BJ (cell line): ENCODE measurements at regions not wholly inside any gene's neighbourhood (a gene's known extent, or its start where the extent isn't known, plus 50 kb on each side); places are given as distances from the start of the nearest gene placed in this dataset.

Experiments
- CTCF ChIA-PET: fragments of 350-600 bp; formaldehyde crosslinking; extraction: SDS; loops from one replicate; lab custom pipeline; 2021; ENCODE audit warnings: antibody characterized with exemption, inconsistent platforms; lab: Yijun Ruan, JAX
- POLR2A ChIA-PET: fragments of 300-600 bp; sonication (Branson Sonifier 250); formaldehyde crosslinking; extraction: SDS; loops from one replicate; lab custom pipeline; 2021; ENCODE audit warnings: antibody characterized with exemption; lab: Charles Lee
- DNase-seq: peaks from one replicate; pipeline ENCODE4 v3.0.0-alpha.2; 2011; ENCODE audit warnings: low read depth
- H3K27me3 ChIP-seq: 2 replicates; pipeline ENCODE4 v1.6.0; 2011; ENCODE audit warnings: low read length; ENCODE audit not compliant: control insufficient read depth, insufficient read depth
- H3K36me3 ChIP-seq: 2 replicates; pipeline ENCODE4 v1.5.1; 2011; ENCODE audit warnings: low read length; ENCODE audit not compliant: control insufficient read depth, insufficient read depth
- H3K4me3 ChIP-seq: 2 replicates; pipeline ENCODE4 v1.5.1; 2011; ENCODE audit warnings: low read depth, mild to moderate bottlenecking, control low read depth, low read length
- CTCF ChIP-seq: IDR thresholded peaks from 2 replicates; pipeline ENCODE4 v1.5.1; 2011; ENCODE audit warnings: low read depth, mild to moderate bottlenecking, control low read depth, inconsistent platforms, low read length, moderate library complexity; ENCODE audit not compliant: insufficient read depth

DNA sequence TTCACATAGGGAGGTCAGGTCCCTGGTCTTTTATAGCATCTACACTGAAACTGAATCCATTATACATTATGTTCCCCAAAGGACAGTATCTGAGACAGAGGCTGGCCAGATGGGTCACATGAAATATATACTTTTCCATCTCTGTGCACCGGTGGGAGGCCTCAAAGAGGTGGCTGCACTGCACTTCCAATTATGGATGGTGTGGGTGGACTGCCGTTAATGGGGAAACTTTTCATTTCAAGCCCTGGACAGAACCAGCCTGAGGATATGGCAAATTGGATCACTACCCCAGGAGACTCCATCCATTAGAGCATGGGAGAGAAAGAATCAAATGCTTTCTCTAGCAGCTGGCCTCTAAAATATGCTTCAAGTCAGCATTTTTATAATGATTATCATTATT is 280.5 kb upstream of the OPRM1 start:
- H3K36me3 ChIP-seq = no peaks in the 10 kb centered on the region
- DNase-seq = no peak
- POLR2A ChIA-PET = no interaction called here
- CTCF ChIA-PET = no interaction called here
- no peaks in the 10 kb centered on the region for H3K27me3 ChIP-seq
- no peak overlapping the region for H3K4me3 ChIP-seq
- TF ChIP-seq CTCF = no peak

DNA sequence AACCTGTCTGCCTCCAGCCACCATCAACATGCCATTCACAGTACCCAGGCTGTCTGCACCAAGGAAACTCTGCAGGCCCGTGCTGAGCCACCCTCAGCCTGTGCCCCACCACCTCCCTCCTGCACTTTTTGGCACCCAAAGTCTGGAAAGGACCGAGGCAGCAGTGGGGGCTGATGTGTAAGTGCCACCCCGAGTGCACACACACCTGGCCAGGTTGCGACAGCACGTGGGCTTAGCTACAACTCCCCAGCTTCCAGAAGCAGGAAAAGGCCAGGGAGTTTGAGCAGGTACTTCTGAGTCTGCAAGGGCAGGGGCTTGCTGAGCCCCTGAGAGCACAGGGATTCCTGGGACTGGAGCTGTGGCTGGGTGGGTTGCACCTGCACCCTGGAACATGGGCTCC is 303.3 kb upstream of the OPRM1 start:
- Histone ChIP-seq H3K27me3 (no peaks in the 10 kb centered on the region), H3K36me3 (no peaks in the 10 kb centered on the region), H3K4me3 (no peak overlapping the region)
- no peak for TF ChIP-seq CTCF
- ChIA-PET CTCF (no interaction called here), POLR2A (no interaction called here)
- DNase-seq = no peak

DNA sequence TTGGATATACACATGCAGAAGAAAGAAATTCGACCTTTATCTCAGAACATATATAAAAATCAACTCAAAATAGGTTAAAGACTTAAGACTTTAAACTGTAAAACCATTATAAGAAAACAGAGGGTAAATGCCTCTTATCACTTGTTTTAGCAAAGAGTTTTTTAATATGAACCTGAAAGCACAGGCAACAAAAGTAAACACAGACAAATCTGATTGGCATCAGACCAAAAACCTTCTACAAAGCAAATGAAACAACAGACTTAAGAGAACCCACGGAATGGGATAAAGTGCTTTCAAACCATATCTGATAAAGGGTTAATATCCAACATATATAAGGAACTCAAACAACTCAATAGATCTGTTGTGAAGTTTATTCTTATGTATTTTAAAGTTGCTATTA is 309.9 kb upstream of the OPRM1 start:
- ChIA-PET POLR2A (no interaction called here), CTCF (no interaction called here)
- TF ChIP-seq CTCF = no peak
- no peak overlapping the region for H3K4me3 ChIP-seq
- H3K27me3 ChIP-seq = no peaks in the 10 kb centered on the region
- no peak for DNase-seq
- H3K36me3 ChIP-seq = no peaks in the 10 kb centered on the region

GRCh38 chr6:153727885-153728284 is 311.2 kb upstream of the OPRM1 start:
- CTCF ChIA-PET = no interaction called here
- no peaks in the 10 kb centered on the region for H3K27me3 ChIP-seq
- no peak for TF ChIP-seq CTCF
- H3K4me3 ChIP-seq = no peak overlapping the region
- DNase-seq = peak; percentile 25
- POLR2A ChIA-PET = no interaction called here
- no peaks in the 10 kb centered on the region for H3K36me3 ChIP-seq

GRCh38 chr6:153725456-153725855 is 313.6 kb upstream of the OPRM1 start:
- TF ChIP-seq CTCF = no peak
- no peak for DNase-seq
- POLR2A ChIA-PET = no interaction called here
- CTCF ChIA-PET = interaction anchor here (0.6 kb wide), 1 partner anchor 21 kb away, joined by 3 read pairs; no protein-coding TSS in a partner anchor
- Histone ChIP-seq H3K27me3 (no peaks in the 10 kb centered on the region), H3K36me3 (no peaks in the 10 kb centered on the region), H3K4me3 (no peak overlapping the region)
